IMR-90 (cell line): ENCODE measurements at regions not wholly inside any gene's neighbourhood (a gene's known extent, or its start where the extent isn't known, plus 50 kb on each side); places are given as distances from the start of the nearest gene placed in this dataset.

Experiments
- ATAC-seq: fragments of 200-7000 bp; cut with Tn5 transposase; 2 replicates; pipeline ENCODE4 v1.9.1; 2020; ENCODE audit warnings: low read depth, mild to moderate bottlenecking, moderate library complexity
- BruUV-seq: library from RNA; stranded (reverse); fragments of 400-500 nt; replicated peaks from 2 replicates; lab custom pipeline; 2021; lab: Mats Ljungman, UMichigan
- CTCF ChIA-PET: fragments of 300-600 bp; formaldehyde crosslinking; extraction: SDS; loops from one replicate; lab custom pipeline; 2021; ENCODE audit warnings: antibody characterized with exemption; lab: Yijun Ruan, JAX
- POLR2A ChIA-PET: fragments of 300-600 bp; sonication (Branson Sonifier 250); formaldehyde crosslinking; loops from one replicate; lab custom pipeline; 2022; ENCODE audit warnings: antibody characterized with exemption; ENCODE audit not compliant: unreplicated experiment; lab: Charles Lee
- DNase-seq: peaks from one replicate; pipeline ENCODE4 v3.0.0; 2013
- H2AFZ ChIP-seq: replicated peaks from 2 replicates; pipeline ENCODE3; 2013; ENCODE audit warnings: low read length, mild to moderate bottlenecking; ENCODE audit not compliant: poor library complexity
- H2AK5ac ChIP-seq: 2 replicates; pipeline ENCODE4 v1.6.1; 2013; ENCODE audit warnings: low read depth, low read length, inconsistent platforms
- H2AK9ac ChIP-seq: replicated peaks from 2 replicates; pipeline ENCODE3; 2013; ENCODE audit warnings: mild to moderate bottlenecking, low read depth, low read length, moderate library complexity; ENCODE audit not compliant: poor library complexity
- H2BK120ac ChIP-seq: 2 replicates; pipeline ENCODE4 v1.6.1; 2013; ENCODE audit warnings: low read depth, low read length, inconsistent platforms
- H2BK15ac ChIP-seq: 3 replicates; pipeline ENCODE4 v1.6.1; 2013; ENCODE audit warnings: low read depth, low read length, inconsistent platforms
- H2BK20ac ChIP-seq: 2 replicates; pipeline ENCODE4 v1.6.1; 2013; ENCODE audit warnings: low read depth, mild to moderate bottlenecking, inconsistent platforms, low read length, moderate library complexity
- H2BK5ac ChIP-seq: 2 replicates; pipeline ENCODE4 v1.6.1; 2013; ENCODE audit warnings: mild to moderate bottlenecking, low read depth, low read length, inconsistent platforms; ENCODE audit not compliant: poor library complexity, severe bottlenecking
- H3K14ac ChIP-seq: replicated peaks from 2 replicates; pipeline ENCODE4 v1.6.1; 2013; ENCODE audit warnings: low read depth, low read length, inconsistent platforms
- H3K18ac ChIP-seq: 2 replicates; pipeline ENCODE4 v1.6.1; 2013; ENCODE audit warnings: low read depth, low read length, control low read depth
- H3K23ac ChIP-seq: 2 replicates; pipeline ENCODE4 v1.6.1; 2013; ENCODE audit warnings: low read depth, low read length, inconsistent platforms
- H3K27ac ChIP-seq: 2 replicates; pipeline ENCODE4 v1.5.1; 2013; ENCODE audit warnings: mild to moderate bottlenecking, control low read depth, low read length; ENCODE audit not compliant: insufficient read depth
- H3K27me3 ChIP-seq: 2 replicates; pipeline ENCODE4 v1.6.1; 2013; ENCODE audit warnings: low read length; ENCODE audit not compliant: control insufficient read depth, insufficient read depth
- H3K36me3 ChIP-seq: 2 replicates; pipeline ENCODE4 v1.6.1; 2013; ENCODE audit warnings: low read length, mixed read lengths; ENCODE audit not compliant: control insufficient read depth, insufficient read depth
- H3K4ac ChIP-seq: 2 replicates; pipeline ENCODE4 v1.6.1; 2013; ENCODE audit warnings: low read depth, low read length, inconsistent platforms
- H3K4me1 ChIP-seq: 2 replicates; pipeline ENCODE4 v1.6.1; 2013; ENCODE audit warnings: low read length, mixed read lengths; ENCODE audit not compliant: control insufficient read depth, insufficient read depth
- H3K4me2 ChIP-seq: 2 replicates; pipeline ENCODE4 v1.6.1; 2013; ENCODE audit warnings: low read depth, mild to moderate bottlenecking, control low read depth, low read length, moderate library complexity
- H3K4me3 ChIP-seq: 2 replicates; pipeline ENCODE4 v1.5.1; 2013; ENCODE audit warnings: low read depth, mild to moderate bottlenecking, control low read depth, low read length, moderate library complexity; ENCODE audit not compliant: insufficient read depth
- H3K56ac ChIP-seq: 2 replicates; pipeline ENCODE4 v1.6.1; 2013; ENCODE audit warnings: low read length, inconsistent platforms; ENCODE audit not compliant: insufficient read depth; ENCODE audit errors: extremely low read depth
- H3K79me1 ChIP-seq, 2 experiments: 2 replicates each; pipeline ENCODE4 v1.6.1; 2013; ENCODE audit warnings: low read length in 2 of 2, inconsistent platforms in 1 of 2, low read depth in 1 of 2
- H3K9ac ChIP-seq: 2 replicates; pipeline ENCODE4 v1.6.1; 2013; ENCODE audit warnings: low read depth, low read length, control low read depth
- H3K9me1 ChIP-seq: 2 replicates; pipeline ENCODE4 v1.6.1; 2013; ENCODE audit warnings: low read length, inconsistent platforms; ENCODE audit not compliant: insufficient read depth
- H3K9me3 ChIP-seq: 2 replicates; pipeline ENCODE4 v1.6.1; 2013; ENCODE audit warnings: low read length; ENCODE audit not compliant: control insufficient read depth, insufficient read depth
- H4K20me1 ChIP-seq: 2 replicates; pipeline ENCODE4 v1.6.1; 2013; ENCODE audit warnings: low read length, inconsistent platforms; ENCODE audit not compliant: insufficient read depth
- H4K5ac ChIP-seq: 2 replicates; pipeline ENCODE4 v1.6.1; 2013; ENCODE audit warnings: mild to moderate bottlenecking, low read depth, low read length, control low read depth
- H4K8ac ChIP-seq, 2 experiments: 2 replicates each; pipeline ENCODE4 v1.6.1; 2013; ENCODE audit warnings: low read depth in 2 of 2, low read length in 2 of 2, control low read depth in 1 of 2, inconsistent platforms in 1 of 2
- H4K91ac ChIP-seq: 2 replicates; pipeline ENCODE4 v1.6.1; 2013; ENCODE audit warnings: low read depth, low read length, inconsistent platforms; ENCODE audit not compliant: insufficient read depth
- BHLHE40 ChIP-seq: fragments of 150-350 bp; IDR thresholded peaks from 2 replicates; pipeline ENCODE4 v1.6.1; 2016; ENCODE audit warnings: mild to moderate bottlenecking, low read depth, low read length
- CEBPB ChIP-seq: IDR thresholded peaks from 2 replicates; pipeline ENCODE4 v1.6.1; 2012; ENCODE audit warnings: low read depth, low read length, improper control_type of control experiment
- CHD1 ChIP-seq: IDR thresholded peaks from 2 replicates; pipeline ENCODE4 v1.6.1; 2012; ENCODE audit warnings: low read depth, low read length, improper control_type of control experiment
- FOS ChIP-seq: fragments of 150-350 bp; IDR thresholded peaks from 2 replicates; pipeline ENCODE4 v1.6.1; 2016; ENCODE audit warnings: low read depth, low read length
- MAFK ChIP-seq: IDR thresholded peaks from 2 replicates; pipeline ENCODE4 v1.6.1; 2012; ENCODE audit warnings: low read depth, low read length, improper control_type of control experiment
- MAZ ChIP-seq: IDR thresholded peaks from 2 replicates; pipeline ENCODE4 v1.6.1; 2012; ENCODE audit warnings: low read depth, mild to moderate bottlenecking, low read length, improper control_type of control experiment, moderate library complexity, borderline replicate concordance
- MXI1 ChIP-seq: IDR thresholded peaks from 2 replicates; pipeline ENCODE4 v1.6.1; 2012; ENCODE audit warnings: low read depth, mild to moderate bottlenecking, low read length, moderate library complexity, borderline replicate concordance
- NFE2L2 ChIP-seq: fragments of 150-350 bp; IDR thresholded peaks from 2 replicates; pipeline ENCODE4 v1.6.1; 2016; ENCODE audit warnings: low read depth, mild to moderate bottlenecking, low read length
- RAD21 ChIP-seq: IDR thresholded peaks from 2 replicates; pipeline ENCODE4 v1.6.1; 2012; ENCODE audit warnings: low read length, improper control_type of control experiment
- RCOR1 ChIP-seq: IDR thresholded peaks from 2 replicates; pipeline ENCODE4 v1.6.1; 2012; ENCODE audit warnings: mild to moderate bottlenecking, low read length, improper control_type of control experiment; ENCODE audit not compliant: insufficient replicate concordance
- RFX5 ChIP-seq: IDR thresholded peaks from 2 replicates; pipeline ENCODE4 v1.8.0; 2012; ENCODE audit warnings: low read depth, mild to moderate bottlenecking, low read length, moderate library complexity
- SMC3 ChIP-seq: fragments of 150-350 bp; IDR thresholded peaks from 2 replicates; pipeline ENCODE4 v1.6.1; 2016; ENCODE audit warnings: low read depth, mild to moderate bottlenecking, antibody characterized with exemption, low read length, moderate library complexity
- WGBS, 2 experiments: methylation state at CpG; one replicate each; pipeline versions ENCODE4 v1.1.5 to v1.1.7; 2013; ENCODE audit warnings: missing lambda C conversion rate in 2 of 2; ENCODE audit not compliant: insufficient read length in 1 of 2; ENCODE audit errors: extremely low coverage in 2 of 2; 5-methylcytosine and 5-hydroxymethylcytosine counted together
- dilution Hi-C: fragments of 300-500 bp; cut with HindIII; formaldehyde crosslinking; loops from one replicate; pipeline ENCODE4 v1.14.3; 2018; ENCODE audit warnings: low sequenced_read_pairs; ENCODE audit not compliant: unreplicated experiment
- in situ Hi-C: fragments of 300-500 bp; cut with MboI; formaldehyde crosslinking; loops from 3 replicates; pipeline ENCODE4 v1.14.3; 2019; ENCODE audit warnings: low sequenced_read_pairs, inconsistent platforms, mixed read lengths
- intact Hi-C: fragments of 100-400 bp; cut with micrococcal nuclease; formaldehyde crosslinking; loops from 2 replicates; pipeline ENCODE4 v1.10.0; 2022
- TF ChIP-seq, protein P1 (sequence below): fragments of 150-350 bp; IDR thresholded peaks from 2 replicates; pipeline ENCODE4 v1.6.1; 2017; ENCODE audit warnings: mild to moderate bottlenecking, antibody characterized with exemption, low read length, low read depth
- TF ChIP-seq, protein P2 (sequence below): conservative IDR thresholded peaks from 2 replicates; pipeline ENCODE4 v1.5.1; 2012; ENCODE audit warnings: mild to moderate bottlenecking, low read depth, low read length, improper control_type of control experiment
- TF ChIP-seq, protein P3 (sequence below): fragments of 150-350 bp; IDR thresholded peaks from 2 replicates; pipeline ENCODE4 v1.6.1; 2016; ENCODE audit warnings: low read depth, mild to moderate bottlenecking, low read length, moderate library complexity, borderline replicate concordance

DNA sequence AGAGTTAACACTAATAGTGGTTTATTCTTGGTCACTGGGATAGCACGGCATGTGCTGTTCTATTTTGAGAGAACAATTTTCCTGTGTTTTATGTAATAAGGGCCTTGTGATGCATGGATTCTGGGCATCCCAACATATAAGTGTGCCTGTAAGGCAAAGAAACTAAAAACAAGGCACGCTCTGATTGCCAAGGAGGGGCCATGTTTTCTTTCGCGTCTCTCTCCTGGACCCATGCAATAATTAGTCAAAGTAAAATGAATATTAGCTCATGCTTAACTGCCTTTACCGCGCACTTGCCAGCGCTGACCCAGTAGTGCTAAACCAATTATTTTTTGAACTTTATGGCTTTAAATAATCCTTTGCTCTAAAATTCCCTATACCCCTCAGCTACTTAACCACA, 140.9 kb downstream of the PSAT1 start:
- POLR2A ChIA-PET: no interaction called here
- Histone ChIP-seq H4K20me1 (no peaks in the 10 kb centered on the region), H3K4me2 (no peak overlapping the region), H2AK9ac (no peak overlapping the region), H2AFZ (no peak overlapping the region), H2BK15ac (no peak overlapping the region), H3K27me3 (peaks cover 14% of the 10 kb centered on the region), H2AK5ac (no peak overlapping the region), H3K56ac (no peak overlapping the region), H3K4me1 (no peaks in the 10 kb centered on the region), H3K4ac (no peak overlapping the region), H3K18ac (no peak overlapping the region), H3K14ac (no peak overlapping the region), H4K91ac (no peak overlapping the region), H4K8ac (no peak overlapping the region), H3K36me3 (no peaks in the 10 kb centered on the region), H2BK120ac (no peak overlapping the region), H3K9ac (no peak overlapping the region), H3K27ac (no peak overlapping the region), H3K9me3 (no peaks in the 10 kb centered on the region), H2BK5ac (no peak overlapping the region), H3K4me3 (no peak overlapping the region), H4K5ac (no peak overlapping the region), H3K9me1 (no peaks in the 10 kb centered on the region), H3K23ac (no peak overlapping the region), H3K79me1 (no peaks in the 10 kb centered on the region), H2BK20ac (no peak overlapping the region)
- TF ChIP-seq, protein P1, sequence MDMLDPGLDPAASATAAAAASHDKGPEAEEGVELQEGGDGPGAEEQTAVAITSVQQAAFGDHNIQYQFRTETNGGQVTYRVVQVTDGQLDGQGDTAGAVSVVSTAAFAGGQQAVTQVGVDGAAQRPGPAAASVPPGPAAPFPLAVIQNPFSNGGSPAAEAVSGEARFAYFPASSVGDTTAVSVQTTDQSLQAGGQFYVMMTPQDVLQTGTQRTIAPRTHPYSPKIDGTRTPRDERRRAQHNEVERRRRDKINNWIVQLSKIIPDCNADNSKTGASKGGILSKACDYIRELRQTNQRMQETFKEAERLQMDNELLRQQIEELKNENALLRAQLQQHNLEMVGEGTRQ: no peak
- no peak for TF ChIP-seq RFX5
- no peak for TF ChIP-seq FOS
- TF ChIP-seq CEBPB: no peak
- TF ChIP-seq, protein P2, sequence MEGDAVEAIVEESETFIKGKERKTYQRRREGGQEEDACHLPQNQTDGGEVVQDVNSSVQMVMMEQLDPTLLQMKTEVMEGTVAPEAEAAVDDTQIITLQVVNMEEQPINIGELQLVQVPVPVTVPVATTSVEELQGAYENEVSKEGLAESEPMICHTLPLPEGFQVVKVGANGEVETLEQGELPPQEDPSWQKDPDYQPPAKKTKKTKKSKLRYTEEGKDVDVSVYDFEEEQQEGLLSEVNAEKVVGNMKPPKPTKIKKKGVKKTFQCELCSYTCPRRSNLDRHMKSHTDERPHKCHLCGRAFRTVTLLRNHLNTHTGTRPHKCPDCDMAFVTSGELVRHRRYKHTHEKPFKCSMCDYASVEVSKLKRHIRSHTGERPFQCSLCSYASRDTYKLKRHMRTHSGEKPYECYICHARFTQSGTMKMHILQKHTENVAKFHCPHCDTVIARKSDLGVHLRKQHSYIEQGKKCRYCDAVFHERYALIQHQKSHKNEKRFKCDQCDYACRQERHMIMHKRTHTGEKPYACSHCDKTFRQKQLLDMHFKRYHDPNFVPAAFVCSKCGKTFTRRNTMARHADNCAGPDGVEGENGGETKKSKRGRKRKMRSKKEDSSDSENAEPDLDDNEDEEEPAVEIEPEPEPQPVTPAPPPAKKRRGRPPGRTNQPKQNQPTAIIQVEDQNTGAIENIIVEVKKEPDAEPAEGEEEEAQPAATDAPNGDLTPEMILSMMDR: no peak
- no peak for TF ChIP-seq MXI1
- no peak for TF ChIP-seq RCOR1
- no peak for TF ChIP-seq RAD21
- no peak for TF ChIP-seq NFE2L2
- no peak for TF ChIP-seq MAFK
- TF ChIP-seq, protein P3, sequence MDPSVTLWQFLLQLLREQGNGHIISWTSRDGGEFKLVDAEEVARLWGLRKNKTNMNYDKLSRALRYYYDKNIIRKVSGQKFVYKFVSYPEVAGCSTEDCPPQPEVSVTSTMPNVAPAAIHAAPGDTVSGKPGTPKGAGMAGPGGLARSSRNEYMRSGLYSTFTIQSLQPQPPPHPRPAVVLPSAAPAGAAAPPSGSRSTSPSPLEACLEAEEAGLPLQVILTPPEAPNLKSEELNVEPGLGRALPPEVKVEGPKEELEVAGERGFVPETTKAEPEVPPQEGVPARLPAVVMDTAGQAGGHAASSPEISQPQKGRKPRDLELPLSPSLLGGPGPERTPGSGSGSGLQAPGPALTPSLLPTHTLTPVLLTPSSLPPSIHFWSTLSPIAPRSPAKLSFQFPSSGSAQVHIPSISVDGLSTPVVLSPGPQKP: no peak
- TF ChIP-seq MAZ: no peak
- TF ChIP-seq BHLHE40: no peak
- TF ChIP-seq CHD1: no peak
- no peak for TF ChIP-seq SMC3
- CTCF ChIA-PET: no interaction called here
- DNase-seq (no peak), ATAC-seq (no peak)
- in situ Hi-C loops (loop anchor here (25.0 kb wide), 1 partner anchor 699 kb away; no protein-coding TSS in a partner anchor), dilution Hi-C loops (no loop called here), intact Hi-C loops (loop anchor here (2.0 kb wide), 1 partner anchor 1133 kb away; the partner anchor contains the start of gene TLE4)
- BruUV-seq: no TSS peak
- WGBS, 2 experiments: 100% methylated on average over 2 of the region's 7 CpGs; no CpG with 5 or more reads in 1 of the 2 experiments
